Gastroesophageal sphincter (tissue), 4 donors: ENCODE measurements at regions not wholly inside any gene's neighbourhood (a gene's known extent, or its start where the extent isn't known, plus 50 kb on each side); places are given as distances from the start of the nearest gene placed in this dataset.

Experiments used
- ATAC-seq: fragments of 150-250 bp; one replicate; pipeline ENCODE4 v1.9.1; 2016; ENCODE audit warnings: mild to moderate bottlenecking, moderate library complexity
- H3K27ac ChIP-seq, 4 donors: fragments of 200-600 bp; sonication (generic) in 3 of 4; 1 replicate in 3 of 4; 2 replicates in 1 of 4; pipeline ENCODE4 v1.5.1; 2016 to 2019
- H3K27me3 ChIP-seq: fragments of 200-600 bp; sonication (generic); one replicate; pipeline ENCODE4 v1.5.1; 2019
- H3K36me3 ChIP-seq, 2 donors: fragments of 200-600 bp; sonication (generic); one replicate each; pipeline ENCODE4 v1.5.1; 2019; ENCODE audit warnings: control low read depth in 1 of 2
- H3K4me1 ChIP-seq, 3 donors: fragments of 200-600 bp; sonication (generic); 1 replicate in 2 of 3; 2 replicates in 1 of 3; pipeline ENCODE4 v1.5.1; 2016 to 2019; ENCODE audit warnings: control low read depth in 2 of 3
- H3K4me3 ChIP-seq, 2 donors: fragments of 200-600 bp; sonication (generic); one replicate each; pipeline ENCODE4 v1.5.1; 2019; ENCODE audit warnings: mild to moderate bottlenecking in 1 of 2, moderate library complexity in 1 of 2
- H3K9me3 ChIP-seq, 3 donors: fragments of 200-600 bp; sonication (generic); one replicate each; pipeline ENCODE4 v1.5.1; 2017 to 2019; ENCODE audit warnings: control low read depth in 2 of 3
- CTCF ChIP-seq, 4 experiments: fragments of 200-600 bp in 2 of 4; fragments of 450-650 bp in 2 of 4; sonication (generic) in 1 of 4; IDR thresholded peaks; one replicate each; pipeline ENCODE4 v1.5.1; 2017 to 2019; ENCODE audit warnings: antibody characterized with exemption in 4 of 4, mild to moderate bottlenecking in 2 of 4, moderate library complexity in 2 of 4
- EP300 ChIP-seq: sonication (generic); formaldehyde crosslinking; IDR thresholded peaks from one replicate; pipeline ENCODE4 v1.6.1; 2017; ENCODE audit warnings: antibody characterized with exemption, mild to moderate bottlenecking
- POLR2A ChIP-seq, 2 donors: fragments of 450-650 bp; IDR thresholded peaks; one replicate each; pipeline ENCODE4 v1.6.1; 2017; ENCODE audit warnings: antibody characterized with exemption in 2 of 2, mild to moderate bottlenecking in 2 of 2, moderate library complexity in 1 of 2
- POLR2AphosphoS5 ChIP-seq: sonication (generic); formaldehyde crosslinking; IDR thresholded peaks from one replicate; pipeline ENCODE4 v1.6.1; 2017; ENCODE audit warnings: antibody characterized with exemption
- WGBS, 2 donors: methylation state at CpG; one replicate each; pipeline ENCODE4 v1.1.5; 2018; ENCODE audit warnings: low coverage in 1 of 2; 5-methylcytosine and 5-hydroxymethylcytosine counted together

- TF ChIP-seq EP300 (no peak), POLR2AphosphoS5 (no peak), POLR2A (IDR thresholded peaks at IDR 0.05) (no peak), CTCF (IDR thresholded peaks at IDR 0.05) (no peak)
- ATAC-seq: no peak
- Histone ChIP-seq H3K4me3 (no peak overlapping the region), H3K9me3 (no peaks in the 10 kb centered on the region), H3K27ac (no peak overlapping the region), H3K36me3 (no peaks in the 10 kb centered on the region), H3K27me3 (no peaks in the 10 kb centered on the region), H3K4me1 (peaks cover 0 to 7% (median 0%) of the 10 kb centered on the region in 3 donors)
- 29 to 60% methylated on average over 2 to 3 of the region's 6 CpGs for WGBS, 2 donors
These were observed 226.5 kb upstream of the PELI2 start for GRCh38 chr14:55891692-55892091.

GRCh38 chr14:55892906-55893305, 225.3 kb upstream of the PELI2 start:
- H3K9me3 ChIP-seq: no peaks in the 10 kb centered on the region
- no peak for ATAC-seq
- no peak overlapping the region for H3K4me3 ChIP-seq
- H3K36me3 ChIP-seq: no peaks in the 10 kb centered on the region
- TF ChIP-seq CTCF (IDR thresholded peaks at IDR 0.05): no peak
- H3K27me3 ChIP-seq: no peaks in the 10 kb centered on the region
- peaks cover 0 to 7% (median 0%) of the 10 kb centered on the region in 3 donors for H3K4me1 ChIP-seq
- WGBS, 2 donors: 67 to 73% methylated on average over 4 of the region's 4 CpGs
- no peak overlapping the region for H3K27ac ChIP-seq

GRCh38 chr14:55893705-55894104, 224.5 kb upstream of the PELI2 start:
- 50 to 60% methylated on average over 1 to 5 of the region's 5 CpGs for WGBS, 2 donors
- no peaks in the 10 kb centered on the region for H3K9me3 ChIP-seq
- H3K4me3 ChIP-seq: no peak overlapping the region
- H3K4me1 ChIP-seq: peaks cover 0 to 7% (median 0%) of the 10 kb centered on the region in 3 donors
- no peaks in the 10 kb centered on the region for H3K27me3 ChIP-seq
- H3K36me3 ChIP-seq: no peaks in the 10 kb centered on the region
- H3K27ac ChIP-seq: no peak overlapping the region
- no peak for TF ChIP-seq POLR2A (IDR thresholded peaks at IDR 0.05)
- no peak for TF ChIP-seq EP300
- no peak for TF ChIP-seq POLR2AphosphoS5
- TF ChIP-seq CTCF (IDR thresholded peaks at IDR 0.05): no peak
- no peak for ATAC-seq

- WGBS, 2 donors: 27% methylated on average over 1 of the region's 1 CpG; no CpG with 5 or more reads in 1 of the 2 donors
- Histone ChIP-seq H3K36me3 (no peaks in the 10 kb centered on the region), H3K4me1 (no peaks in the 10 kb centered on the region), H3K27me3 (no peaks in the 10 kb centered on the region), H3K9me3 (no peaks in the 10 kb centered on the region), H3K27ac (no peak overlapping the region), H3K4me3 (no peak overlapping the region)
- TF ChIP-seq POLR2A (IDR thresholded peaks at IDR 0.05) (no peak), EP300 (no peak), POLR2AphosphoS5 (no peak), CTCF (IDR thresholded peaks at IDR 0.05) (no peak)
- no peak for ATAC-seq
These were observed 221.2 kb upstream of the PELI2 start for GRCh38 chr14:55897031-55897430.

GRCh38 chr14:55898938-55899337, 219.3 kb upstream of the PELI2 start:
- no peak overlapping the region for H3K27ac ChIP-seq
- no peak for ATAC-seq
- no peak overlapping the region for H3K4me3 ChIP-seq
- no peaks in the 10 kb centered on the region for H3K9me3 ChIP-seq
- H3K36me3 ChIP-seq: no peaks in the 10 kb centered on the region
- WGBS, 2 donors: no CpG with 5 or more reads among the region's 1 CpG
- H3K27me3 ChIP-seq: no peaks in the 10 kb centered on the region
- TF ChIP-seq EP300: no peak
- TF ChIP-seq POLR2A (IDR thresholded peaks at IDR 0.05): no peak
- TF ChIP-seq POLR2AphosphoS5: no peak
- TF ChIP-seq CTCF (IDR thresholded peaks at IDR 0.05): no peak
- H3K4me1 ChIP-seq: no peaks in the 10 kb centered on the region
